Adrenal gland (tissue), 9 donors: ENCODE measurements at regions not wholly inside any gene's neighbourhood (a gene's known extent, or its start where the extent isn't known, plus 50 kb on each side); places are given as distances from the start of the nearest gene placed in this dataset.

Experiments
- DNase-seq, 7 donors: peaks; one replicate each; pipeline ENCODE4 v3.0.0-alpha.2; 2019 to 2020
- H3K27ac ChIP-seq, 5 donors: fragments of 200-600 bp; sonication (generic) in 4 of 5; 1 replicate in 3 of 5; 2 replicates in 2 of 5; pipeline versions ENCODE4 v1.5.1 to v1.8.0; 2016 to 2020; ENCODE audit warnings: mild to moderate bottlenecking in 1 of 5
- H3K27me3 ChIP-seq: fragments of 200-600 bp; 2 replicates; pipeline ENCODE4 v1.8.0; 2021
- H3K36me3 ChIP-seq, 2 donors: fragments of 200-600 bp; replicated peaks in 1 of 2; 1 replicate in 1 of 2; 2 replicates in 1 of 2; pipeline versions ENCODE4 v1.5.1 to v1.8.0; 2018 to 2022
- H3K4me1 ChIP-seq, 2 donors: fragments of 200-600 bp; replicated peaks in 1 of 2; 1 replicate in 1 of 2; 2 replicates in 1 of 2; pipeline versions ENCODE4 v1.5.1 to v1.8.0; 2018 to 2021
- H3K4me3 ChIP-seq, 4 donors: fragments of 200-600 bp; sonication (generic) in 3 of 4; one replicate each; pipeline ENCODE4 v1.5.1; 2016 to 2018
- H3K9me3 ChIP-seq, 3 donors: fragments of 200-600 bp; sonication (generic) in 1 of 3; replicated peaks in 1 of 3; 1 replicate in 2 of 3; 2 replicates in 1 of 3; pipeline versions ENCODE4 v1.5.1 to v1.8.0; 2016 to 2021
- CTCF ChIP-seq, 6 experiments: fragments of 450-650 bp in 4 of 6; fragments of 200-600 bp in 2 of 6; sonication (generic) in 1 of 6; IDR thresholded peaks; 1 replicate in 5 of 6; 2 replicates in 1 of 6; pipeline versions ENCODE4 v1.5.1 to v1.8.0; 2016 to 2021; ENCODE audit warnings: antibody characterized with exemption in 6 of 6, mild to moderate bottlenecking in 2 of 6, moderate library complexity in 1 of 6
- POLR2A ChIP-seq, 2 donors: fragments of 450-650 bp; IDR thresholded peaks; one replicate each; pipeline ENCODE4 v1.6.1; 2017; ENCODE audit warnings: antibody characterized with exemption in 2 of 2, mild to moderate bottlenecking in 2 of 2, moderate library complexity in 1 of 2
- WGBS, 4 donors: extraction: QIAGEN DNeasy Blood & Tissue Kit in 2 of 4; methylation state at CpG; one replicate each; pipeline versions ENCODE4 v1.1.5 to v1.1.7; 2013 to 2017; 5-methylcytosine and 5-hydroxymethylcytosine counted together
- intact Hi-C, 2 donors: fragments of 100-400 bp; cut with DNase I; formaldehyde crosslinking; loops; one replicate each; pipeline versions ENCODE4 v1.14.1 to v1.15.0; 2022 to 2023
- donor health status: healthy with polysubstance abuse.
- donor health status: Bipolar disorder and iron deficiency.
- donor health status: DM: yes; HTN: yes; CAD: no.
- donor health status: DM: no; HTN: no; CAD: no.
- donor health status: DM: no; HTN: no; CAD: no.

DNA sequence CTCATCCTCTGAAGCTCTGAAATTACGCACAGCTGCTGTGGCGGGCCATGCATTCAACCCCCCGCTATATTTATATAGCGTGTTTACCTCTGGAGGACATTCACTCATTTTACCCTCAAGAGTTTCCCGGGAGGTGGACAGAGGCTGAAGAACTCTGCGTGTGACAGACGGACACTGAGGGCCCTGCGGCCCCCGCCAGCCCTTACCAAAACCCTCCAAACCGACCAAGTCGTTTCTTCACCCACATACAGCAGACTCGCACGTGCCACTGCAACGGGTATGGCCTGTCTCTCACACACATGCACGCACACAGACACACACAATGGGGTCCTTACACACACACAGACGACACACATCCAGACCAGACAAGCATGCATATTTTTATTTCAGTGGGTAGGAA, 216.4 kb upstream of the FOXF1 start:
- no peaks in the 10 kb centered on the region for H3K9me3 ChIP-seq
- H3K4me3 ChIP-seq: no peak overlapping the region
- peaks cover 30% of the 10 kb centered on the region for H3K27me3 ChIP-seq
- H3K36me3 ChIP-seq: no peaks in the 10 kb centered on the region
- H3K27ac ChIP-seq: no peak overlapping the region
- H3K4me1 ChIP-seq: no peaks in the 10 kb centered on the region
- DNase-seq: no peak
- intact Hi-C loops: no loop called here
- no peak for TF ChIP-seq CTCF (IDR thresholded peaks at IDR 0.05)
- no peak for TF ChIP-seq POLR2A (IDR thresholded peaks at IDR 0.05)
- 62 to 72% (median 65%) methylated on average over 16 of the region's 16 CpGs for WGBS, 4 donors

DNA sequence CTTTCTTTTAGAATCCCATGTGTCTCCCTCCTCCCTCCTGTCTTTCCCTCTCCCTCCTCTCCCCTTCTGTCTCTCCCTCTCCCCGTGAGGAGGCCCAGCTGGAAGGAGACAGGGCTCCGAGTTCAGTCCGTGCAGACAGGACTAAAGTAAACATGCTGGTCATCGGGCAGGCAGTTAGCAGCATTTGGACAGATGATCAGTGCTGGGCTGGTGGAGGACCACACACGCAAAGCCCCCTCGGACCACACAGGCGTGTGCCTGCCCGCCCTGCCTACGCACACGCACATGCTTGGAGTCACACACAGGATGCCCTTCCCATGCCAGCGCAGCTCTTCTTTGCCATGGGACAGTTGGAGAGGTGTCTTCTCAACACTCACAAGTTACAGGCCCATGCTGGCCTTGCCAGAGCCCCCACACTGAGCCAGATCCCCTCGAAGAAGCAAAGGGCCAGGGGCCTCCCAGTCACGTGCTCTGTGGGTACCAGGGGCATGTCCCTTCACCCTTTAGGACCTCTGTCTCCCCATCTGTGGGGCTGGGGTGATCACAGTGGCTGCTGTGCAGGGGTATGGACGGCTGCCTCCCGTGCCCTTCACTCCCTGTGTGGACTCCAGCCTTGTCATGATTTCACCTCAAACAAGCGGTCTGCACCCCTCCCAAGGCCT, 215.7 kb upstream of the FOXF1 start:
- Histone ChIP-seq H3K4me3 (no peak overlapping the region), H3K9me3 (no peaks in the 10 kb centered on the region), H3K27ac (no peak overlapping the region), H3K4me1 (no peaks in the 10 kb centered on the region), H3K27me3 (peaks cover 26% of the 10 kb centered on the region), H3K36me3 (no peaks in the 10 kb centered on the region)
- intact Hi-C loops: no loop called here
- WGBS, 4 donors: 17 to 37% (median 31%) methylated on average over 4 to 16 of the region's 16 CpGs
- peak in 1 of 7 donors; percentile 21 for DNase-seq
- TF ChIP-seq POLR2A (IDR thresholded peaks at IDR 0.05) (no peak), CTCF (IDR thresholded peaks at IDR 0.05) (no peak)

- no peak overlapping the region for H3K4me3 ChIP-seq
- WGBS, 4 donors: 31 to 53% (median 38%) methylated on average over 7 to 10 of the region's 10 CpGs
- H3K36me3 ChIP-seq: no peaks in the 10 kb centered on the region
- H3K9me3 ChIP-seq: no peaks in the 10 kb centered on the region
- TF ChIP-seq CTCF (IDR thresholded peaks at IDR 0.05) (no peak), POLR2A (IDR thresholded peaks at IDR 0.05) (no peak)
- no peaks in the 10 kb centered on the region for H3K4me1 ChIP-seq
- no peak overlapping the region for H3K27ac ChIP-seq
- no peak for DNase-seq
- peaks cover 29% of the 10 kb centered on the region for H3K27me3 ChIP-seq
- intact Hi-C loops: no loop called here
Measured at GRCh38 chr16:86296256-86296655, 214.1 kb upstream of the FOXF1 start.

DNA sequence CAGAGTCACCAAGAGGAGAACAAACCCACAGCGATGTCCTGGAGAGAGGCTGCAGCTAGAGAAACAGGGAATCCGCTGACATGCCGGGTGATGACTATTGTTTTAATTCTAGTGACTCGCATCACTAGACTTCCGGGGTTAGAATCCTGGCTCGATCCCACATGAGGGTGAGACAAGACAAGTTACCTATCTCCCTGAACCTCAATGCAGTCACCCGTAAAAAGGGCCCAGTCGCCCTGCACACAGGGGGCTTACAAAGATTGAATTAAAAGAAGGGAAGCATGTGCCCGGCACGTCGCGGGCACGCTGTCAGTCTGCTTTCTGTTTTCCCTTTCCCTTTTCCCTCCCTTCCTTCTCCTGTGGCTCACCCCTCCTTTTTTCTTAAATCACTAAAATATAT, 212.9 kb upstream of the FOXF1 start:
- Histone ChIP-seq H3K9me3 (no peaks in the 10 kb centered on the region), H3K27ac (no peak overlapping the region), H3K27me3 (peaks cover 28% of the 10 kb centered on the region), H3K36me3 (no peaks in the 10 kb centered on the region), H3K4me1 (no peaks in the 10 kb centered on the region), H3K4me3 (no peak overlapping the region)
- DNase-seq: no peak
- intact Hi-C loops: no loop called here
- 52 to 57% (median 53%) methylated on average over 13 of the region's 13 CpGs for WGBS, 4 donors
- no peak for TF ChIP-seq POLR2A (IDR thresholded peaks at IDR 0.05)
- no peak for TF ChIP-seq CTCF (IDR thresholded peaks at IDR 0.05)
